HS-5 (cell line): ENCODE measurements at regions not wholly inside any gene's neighbourhood (a gene's known extent, or its start where the extent isn't known, plus 50 kb on each side); places are given as distances from the start of the nearest gene placed in this dataset.
"Not testable (repeated sequence)": the region's sequence is repeated elsewhere in the genome, so short reads cannot be mapped to it uniquely, and the experiment has no call there.

Source experiments
- DNase-seq: peaks from one replicate; pipeline ENCODE4 v3.0.0-alpha.2; 2012; ENCODE audit warnings: low read depth

GRCh38 chr6:126811321-126811720 is 307.1 kb upstream of the RSPO3 start:
- DNase-seq = no peak

- no peak for DNase-seq
Observed at GRCh38 chr6:126812010-126812409, 306.5 kb upstream of the RSPO3 start.

- no peak for DNase-seq
Observed at GRCh38 chr6:126812651-126813050, 305.8 kb upstream of the RSPO3 start.

- DNase-seq = no peak
Observed at GRCh38 chr6:126820634-126821033, 297.8 kb upstream of the RSPO3 start.

- DNase-seq = no peak
Observed at GRCh38 chr6:126821706-126822105, 296.8 kb upstream of the RSPO3 start.

DNA sequence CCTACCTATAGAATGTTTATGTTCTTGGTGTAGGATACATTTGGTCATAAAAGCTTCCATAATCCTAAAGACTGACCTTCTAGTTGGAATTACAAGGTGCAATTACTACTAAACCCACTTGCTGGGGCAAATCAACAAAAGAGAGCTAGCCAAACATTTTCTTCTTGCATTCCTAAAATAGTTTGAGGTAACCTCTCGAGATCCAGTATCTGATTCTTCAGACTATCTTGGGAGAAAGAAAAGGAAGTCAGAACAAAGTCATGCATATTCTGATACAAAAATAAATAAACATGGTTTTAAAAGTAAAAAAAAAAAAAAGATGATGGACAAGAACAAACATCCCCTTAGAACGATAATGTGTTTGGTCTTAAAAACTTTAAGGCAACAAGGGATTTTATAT is 294.2 kb upstream of the RSPO3 start:
- DNase-seq = no peak

GRCh38 chr6:126824815-126825214 is 293.7 kb upstream of the RSPO3 start:
- no peak for DNase-seq

DNA sequence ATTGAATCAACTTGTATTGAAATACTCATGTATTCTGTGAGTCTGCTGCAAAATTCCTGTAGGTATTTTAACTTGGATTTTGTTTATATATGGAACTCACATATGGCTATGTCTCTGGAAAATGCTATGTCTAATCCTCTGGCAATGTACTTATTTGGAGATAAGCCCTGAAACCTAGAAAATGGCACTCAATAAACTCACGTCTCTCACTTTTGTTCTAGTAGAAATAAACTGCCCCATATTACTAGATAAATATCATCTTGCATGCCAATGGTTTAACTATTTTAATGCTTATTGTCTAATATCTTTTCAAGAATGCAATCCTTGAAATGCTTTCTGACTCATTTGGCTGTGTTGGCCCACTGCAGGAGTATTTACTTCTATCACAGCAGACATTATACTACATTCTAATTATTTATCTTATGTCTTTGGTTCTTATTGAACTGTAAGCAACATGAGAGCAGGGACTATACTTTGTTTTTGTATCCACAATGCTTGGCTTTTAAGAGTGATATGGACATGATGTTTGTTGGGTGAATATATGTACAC is 292.2 kb upstream of the RSPO3 start:
- DNase-seq = no peak

DNA sequence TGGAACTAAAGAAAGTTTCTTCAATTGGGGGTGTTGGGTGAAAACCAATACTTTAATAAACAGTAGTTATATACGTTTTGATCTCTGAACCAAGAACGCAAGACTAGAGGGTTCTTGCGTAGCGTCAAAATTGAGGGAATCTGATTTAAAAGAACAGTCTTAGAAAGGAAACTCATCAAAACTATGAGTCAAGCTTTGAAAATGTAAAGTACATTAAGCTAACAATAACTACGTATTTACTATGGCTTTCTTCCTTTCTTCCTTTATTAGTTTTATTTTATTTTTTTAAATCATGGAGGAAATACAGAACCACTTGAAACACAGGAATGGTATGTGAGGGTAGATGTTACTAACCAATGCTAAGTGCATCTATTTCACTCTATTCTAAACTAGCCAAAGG is 287.0 kb upstream of the RSPO3 start:
- no peak for DNase-seq

DNA sequence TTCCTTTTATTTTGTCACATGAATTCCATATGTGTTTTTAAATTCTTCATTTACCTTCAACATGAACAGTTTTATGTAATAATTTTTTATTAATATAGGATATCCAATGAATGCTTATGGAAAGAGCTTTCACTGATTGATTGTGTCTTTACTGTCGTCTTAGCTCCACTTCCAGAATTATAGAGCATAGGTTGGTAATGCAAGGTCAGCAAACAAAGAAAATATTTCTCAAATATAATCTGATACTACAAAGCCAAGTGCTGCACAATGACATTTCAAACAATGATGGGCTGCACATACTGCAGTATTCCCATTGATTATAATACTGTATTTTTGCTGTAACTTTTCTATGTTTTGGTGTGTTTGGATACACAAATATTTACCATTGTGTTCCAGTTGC is 275.7 kb upstream of the RSPO3 start:
- no peak for DNase-seq

DNA sequence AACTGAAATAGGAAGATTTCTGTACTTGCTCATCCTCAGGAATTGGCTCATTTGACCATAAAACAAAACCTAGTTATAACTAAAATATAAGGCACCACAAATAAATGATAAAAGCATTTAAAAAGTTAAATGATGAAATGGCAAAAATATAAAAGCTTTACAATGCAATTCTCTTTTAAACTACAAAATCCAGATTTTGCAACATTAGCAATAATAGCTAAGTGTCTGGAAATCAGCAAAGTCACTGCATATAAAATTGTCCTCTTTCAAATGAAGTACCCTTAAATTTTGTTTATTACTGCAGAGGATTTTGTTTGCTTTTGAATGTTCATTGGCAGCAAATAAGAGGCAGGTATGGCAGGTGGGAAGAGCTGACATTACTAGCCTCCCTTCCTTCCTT is 270.4 kb upstream of the RSPO3 start:
- no peak for DNase-seq

DNA sequence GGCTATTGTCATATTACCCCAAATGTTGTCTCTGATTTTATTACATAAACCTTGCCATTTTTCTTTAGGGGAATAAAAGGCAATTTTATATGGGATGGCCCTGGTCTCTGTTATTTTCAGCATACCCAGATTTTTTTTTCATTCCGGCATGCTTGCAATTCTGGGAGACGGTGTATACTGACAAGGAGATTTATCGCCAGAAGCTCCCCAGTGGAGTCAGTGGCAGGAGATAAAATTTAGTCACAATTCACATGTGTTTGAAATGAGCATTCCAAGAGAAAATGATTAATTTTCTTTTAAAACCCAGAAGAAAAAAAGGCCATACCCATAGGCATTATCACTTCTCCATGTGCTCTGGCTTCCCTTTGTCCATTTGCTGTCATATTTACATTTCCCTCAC is 250.8 kb upstream of the RSPO3 start:
- no peak for DNase-seq

GRCh38 chr6:126873351-126873750 is 245.1 kb upstream of the RSPO3 start:
- DNase-seq = no peak

- DNase-seq = no peak
Observed at GRCh38 chr6:126873791-126874190, 244.7 kb upstream of the RSPO3 start.

DNA sequence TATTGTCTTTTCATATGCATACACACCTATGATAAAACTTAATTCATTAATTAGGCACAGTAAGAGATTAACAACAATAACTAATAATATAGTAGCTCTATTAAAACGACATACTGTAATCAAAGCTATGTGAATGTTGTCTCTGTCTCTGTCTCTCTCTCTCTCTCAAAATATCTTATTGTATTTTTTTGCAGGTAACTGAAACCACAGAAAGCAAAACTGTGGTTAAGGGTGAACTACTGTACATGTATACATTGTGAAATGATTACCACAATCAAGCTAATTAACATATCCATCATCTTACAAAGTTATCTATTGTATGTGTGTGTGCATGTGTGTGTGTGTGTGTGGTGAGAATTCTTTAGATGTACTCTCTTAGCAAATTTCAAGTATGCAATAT is 242.0 kb upstream of the RSPO3 start:
- no peak for DNase-seq

- no peak for DNase-seq
Observed at GRCh38 chr6:126880964-126881363, 237.5 kb upstream of the RSPO3 start.

DNA sequence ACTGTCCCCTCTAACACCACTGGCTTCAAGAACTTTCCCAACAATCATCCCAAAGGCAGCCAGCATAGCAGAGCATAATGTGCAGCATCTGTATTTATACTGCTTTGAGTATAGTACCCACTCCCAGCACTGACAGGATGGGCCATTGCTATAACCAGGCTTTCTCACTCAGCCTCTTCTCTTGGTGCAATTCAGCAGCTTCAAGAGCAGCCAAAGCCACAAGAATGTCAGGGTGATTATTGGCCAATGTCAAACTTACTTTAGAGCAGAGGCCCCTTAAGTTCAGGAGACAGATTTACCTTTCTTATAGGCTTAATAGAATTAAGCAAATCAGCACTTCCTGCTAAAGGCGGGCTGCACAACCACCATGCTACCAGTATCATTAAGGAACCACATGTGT is 232.4 kb upstream of the RSPO3 start:
- no peak for DNase-seq

DNA sequence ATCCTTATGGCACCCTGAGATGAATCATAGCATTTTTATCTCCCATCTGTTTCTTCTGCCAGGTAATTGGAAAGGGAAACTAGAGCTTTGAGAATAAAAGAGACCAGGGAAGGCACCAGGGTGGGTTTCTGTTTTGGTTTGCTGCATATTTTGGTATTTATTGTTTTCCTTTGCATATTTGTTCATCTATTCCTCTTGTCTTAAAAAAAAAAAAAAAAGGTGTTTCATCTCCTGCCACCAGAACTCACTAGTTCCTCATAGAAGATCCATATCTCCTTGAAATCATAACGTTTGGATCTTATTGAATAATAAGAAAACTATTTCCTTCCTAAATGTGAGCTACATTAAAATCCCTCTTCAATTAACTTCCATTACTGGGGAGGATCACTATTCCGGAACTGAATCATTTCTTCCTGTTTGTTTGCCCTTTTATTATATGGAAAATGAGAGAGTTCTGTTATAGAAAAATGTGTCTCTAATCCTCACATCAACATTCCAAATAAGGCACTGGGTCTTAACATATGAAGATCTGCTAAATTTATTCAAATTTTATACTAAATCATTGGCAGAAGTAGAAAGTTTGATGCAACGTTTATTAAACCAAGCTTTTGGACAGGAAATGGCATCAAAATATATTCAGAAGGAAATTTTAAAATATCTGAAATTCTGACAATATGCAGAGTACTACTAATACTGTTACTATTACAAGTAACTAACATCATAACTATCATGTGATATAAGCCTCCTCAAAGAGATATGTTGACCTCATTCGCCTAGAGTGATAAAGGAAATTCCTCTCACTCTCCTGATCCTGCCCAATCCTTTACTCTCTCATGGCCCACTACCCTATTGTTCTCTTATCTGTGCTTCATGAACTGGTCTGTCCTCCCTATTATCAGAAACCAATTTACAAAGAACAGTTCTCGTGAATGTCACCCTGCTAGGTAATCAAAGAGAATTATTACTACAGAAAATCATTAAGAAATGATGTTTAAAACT is 229.4 kb upstream of the RSPO3 start:
- no peak for DNase-seq

DNA sequence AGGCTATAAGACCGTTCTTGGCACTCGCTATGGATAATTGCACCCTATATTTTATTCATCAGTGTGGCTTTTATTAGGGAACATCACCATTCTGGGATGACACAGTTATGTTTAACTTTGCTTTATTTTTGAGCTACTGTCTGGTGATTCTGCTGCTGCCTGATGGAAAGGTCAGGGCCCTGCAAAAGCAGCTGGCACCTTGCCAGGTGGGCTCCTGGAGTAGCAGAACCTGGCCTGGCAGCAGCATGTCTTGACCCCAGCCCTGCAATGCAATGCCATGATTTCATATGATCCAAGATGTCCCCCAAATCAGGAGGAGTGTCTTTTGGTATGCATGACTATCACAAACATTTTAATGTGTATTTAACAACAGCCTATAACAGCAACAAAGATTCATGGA is 228.4 kb upstream of the RSPO3 start:
- no peak for DNase-seq

- DNase-seq = no peak
Observed at GRCh38 chr6:126891158-126891557, 227.3 kb upstream of the RSPO3 start.

DNA sequence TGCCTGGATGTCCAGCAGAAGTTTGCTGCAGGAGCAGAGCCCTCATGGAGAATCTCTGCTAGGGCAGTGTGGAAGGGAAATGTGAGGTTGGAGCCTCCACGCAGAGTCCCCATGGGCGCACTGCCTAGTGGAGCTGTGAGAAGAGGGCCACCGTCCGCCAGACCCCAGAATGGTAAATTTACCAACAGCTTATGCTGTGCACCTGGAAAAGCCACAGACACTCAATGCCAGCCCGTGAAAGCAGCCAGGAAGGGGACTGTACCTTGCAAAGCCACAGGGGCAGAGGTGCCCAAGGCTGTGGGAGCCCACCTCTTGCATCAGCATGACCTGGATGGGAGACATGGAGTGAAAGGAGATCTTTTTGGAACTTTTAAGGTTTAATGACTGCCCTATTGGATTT is 225.6 kb upstream of the RSPO3 start:
- DNase-seq = not testable (repeated sequence)

- DNase-seq = no peak
Observed at GRCh38 chr6:126897758-126898157, 220.7 kb upstream of the RSPO3 start.

- DNase-seq = no peak
Observed at GRCh38 chr6:126904176-126904575, 214.3 kb upstream of the RSPO3 start.

DNA sequence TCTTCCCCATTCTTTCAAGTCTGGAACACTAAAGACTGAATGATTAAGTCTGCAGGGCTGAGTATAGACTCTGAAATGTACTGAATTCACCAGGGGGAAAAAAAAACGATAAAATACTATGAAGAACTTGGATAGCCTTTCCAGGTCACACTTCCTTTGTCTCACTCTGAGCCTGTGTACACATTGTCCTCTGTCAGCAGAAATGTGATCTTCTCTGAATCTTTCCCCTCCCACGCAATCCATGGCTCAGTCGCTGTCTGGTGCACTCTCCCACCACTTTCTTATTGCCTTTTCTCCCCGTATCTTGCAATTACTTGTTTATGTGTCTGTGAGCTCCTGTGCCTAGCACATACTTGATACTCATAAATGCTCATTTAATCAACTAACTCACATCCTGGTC is 212.6 kb upstream of the RSPO3 start:
- no peak for DNase-seq
